Glomerular visceral epithelial cell (primary cell): ENCODE measurements at regions not wholly inside any gene's neighbourhood (a gene's known extent, or its start where the extent isn't known, plus 50 kb on each side); places are given as distances from the start of the nearest gene placed in this dataset.

Source experiments
- DNase-seq: peaks from one replicate; pipeline ENCODE4 v3.0.0-alpha.2; 2016; ENCODE audit errors: extremely low spot score

DNA sequence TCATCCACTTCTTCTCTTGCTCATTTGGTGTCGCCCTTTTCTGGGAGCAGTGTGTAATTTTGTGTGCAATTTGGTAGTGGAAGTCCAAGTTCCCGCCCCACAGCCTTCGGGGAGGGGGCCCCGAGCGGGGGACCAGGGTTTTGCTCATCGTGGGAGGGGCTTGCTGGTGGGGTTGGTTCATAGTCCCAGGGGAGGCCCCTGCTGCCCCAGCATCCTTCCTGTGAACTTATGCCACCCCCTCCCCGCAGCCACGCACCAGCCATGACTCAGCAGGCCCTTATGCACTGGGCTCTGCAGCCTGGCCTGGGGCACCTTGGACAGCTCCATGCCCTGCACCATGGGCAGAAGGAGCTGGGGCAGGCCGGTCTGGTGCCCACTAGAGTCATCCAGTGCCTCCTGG, 1183.6 kb downstream of the BRD1 start:
- no peak for DNase-seq

DNA sequence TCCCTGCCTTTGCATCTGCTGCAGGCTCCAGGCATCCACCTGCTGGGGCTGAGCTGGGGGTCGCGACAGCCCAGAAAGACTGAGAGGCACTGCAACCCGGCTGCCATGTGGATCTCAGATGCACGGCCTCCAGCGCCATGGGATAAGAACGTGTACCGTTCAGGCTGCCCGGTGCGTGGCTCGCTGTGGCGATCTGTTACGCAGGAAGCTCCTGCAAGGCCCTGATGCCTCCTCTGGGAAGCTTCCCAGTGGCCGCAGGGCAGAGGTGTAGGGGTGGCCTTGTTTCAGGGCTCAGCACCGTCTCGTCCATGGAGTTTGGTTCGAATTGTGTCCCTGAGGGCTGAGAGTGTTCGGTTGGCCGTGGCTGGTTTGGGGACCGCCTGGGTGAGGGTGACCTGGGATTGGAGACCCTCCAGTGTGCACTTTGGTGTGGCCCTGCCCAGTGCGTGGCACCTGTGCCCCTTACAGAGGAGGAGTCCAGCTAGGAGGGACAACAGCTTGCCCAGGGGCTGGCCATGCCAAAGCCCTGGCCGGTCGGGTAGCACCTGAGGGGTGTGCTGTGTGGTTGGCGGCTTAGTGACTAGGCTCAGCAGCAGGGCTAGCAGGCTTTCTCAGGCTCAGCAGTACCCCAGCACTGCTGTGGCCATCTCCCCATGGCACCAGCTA, 1184.5 kb downstream of the BRD1 start:
- no peak for DNase-seq

DNA sequence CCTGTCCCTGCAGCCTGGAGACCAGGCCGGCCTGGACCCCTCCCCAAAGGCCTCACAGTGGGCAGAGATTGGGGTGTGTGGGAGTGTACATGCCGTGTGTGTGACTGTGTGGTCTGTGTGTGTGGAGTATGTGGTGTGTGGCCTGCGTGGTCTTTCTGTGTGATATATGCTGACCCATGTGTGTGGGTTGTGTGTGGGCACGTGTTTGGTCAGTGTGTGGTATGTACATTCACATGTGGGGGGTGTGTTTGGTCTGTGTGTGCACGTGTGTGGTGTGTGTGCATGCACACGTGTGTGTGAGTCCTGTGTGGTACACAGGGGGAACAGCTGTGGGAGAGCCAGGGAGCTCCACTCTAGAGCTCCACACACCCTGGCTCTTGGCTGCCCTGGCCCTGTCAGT, 1185.1 kb downstream of the BRD1 start:
- no peak for DNase-seq

DNA sequence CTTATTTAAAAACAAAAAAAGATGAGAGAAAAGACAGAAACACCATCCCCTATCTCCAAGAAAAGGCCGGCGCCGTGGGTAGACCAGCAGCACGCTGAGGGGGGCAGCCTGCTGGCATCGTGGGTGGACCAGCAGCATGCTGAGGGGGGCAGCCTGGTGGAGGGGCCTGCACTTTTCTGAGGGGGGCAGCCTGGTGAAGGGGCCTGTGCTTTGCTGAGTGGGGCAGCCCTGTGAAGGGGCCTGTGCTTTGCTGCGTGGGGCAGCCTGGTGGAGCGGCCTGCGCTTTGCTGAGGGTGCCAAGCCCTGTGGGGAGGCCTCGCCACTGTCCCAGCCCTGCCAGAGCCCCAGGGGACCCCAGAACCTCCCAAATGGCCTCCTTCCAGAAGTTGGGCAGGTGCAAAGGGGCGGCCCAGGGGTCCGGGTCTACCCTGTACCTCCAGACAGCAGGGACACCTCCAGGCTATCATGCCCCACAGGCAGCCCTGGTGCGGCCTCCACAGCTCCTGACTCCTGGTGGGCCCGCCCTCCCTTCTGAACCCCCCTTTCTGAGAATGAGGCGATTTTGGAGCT, 1185.7 kb downstream of the BRD1 start:
- DNase-seq = no peak

DNA sequence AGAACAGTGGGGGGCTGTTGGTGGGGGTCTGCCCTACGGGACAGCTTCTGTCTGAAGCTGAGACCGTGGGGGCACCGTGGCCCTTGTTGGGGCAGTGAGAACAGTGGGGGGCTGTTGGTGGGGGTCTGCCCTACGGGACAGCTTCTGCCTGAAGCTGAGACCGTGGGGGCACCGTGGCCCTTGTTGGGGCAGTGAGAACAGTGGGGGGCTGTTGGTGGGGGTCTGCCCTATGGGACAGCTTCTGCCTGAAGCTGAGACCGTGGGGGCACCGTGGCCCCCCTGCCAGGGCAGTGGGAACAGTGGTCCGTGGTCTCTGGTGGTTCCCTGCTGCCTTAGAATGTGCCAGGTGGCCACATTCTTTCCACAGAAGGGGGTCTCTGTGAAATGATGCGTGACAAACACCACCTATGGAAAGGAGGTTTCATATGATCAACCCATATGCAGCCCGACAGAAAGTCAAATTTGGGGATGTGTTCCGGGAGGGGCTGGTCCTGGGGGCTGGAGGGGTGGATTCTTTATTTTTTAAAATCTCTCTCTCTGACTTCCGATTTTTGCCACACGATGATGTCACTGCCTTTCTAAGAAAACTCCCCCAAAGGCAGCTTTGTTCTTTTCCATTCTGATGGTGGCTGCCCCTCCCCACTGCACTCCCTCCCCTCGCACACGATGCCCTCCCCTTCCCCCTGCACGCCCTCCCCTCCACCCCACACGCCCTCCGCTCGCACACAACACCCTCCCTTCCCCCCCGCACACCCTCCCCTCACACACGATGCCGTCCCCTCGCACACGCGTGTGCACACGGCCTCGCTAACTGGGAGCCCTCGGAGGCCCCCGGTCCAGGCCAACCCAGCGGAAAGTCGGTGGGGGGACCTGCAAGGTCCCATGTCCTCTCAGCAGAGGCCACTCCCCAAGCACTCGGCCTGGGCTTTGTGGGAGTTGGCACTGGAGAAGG, 1186.5 kb downstream of the BRD1 start:
- DNase-seq = no peak

DNA sequence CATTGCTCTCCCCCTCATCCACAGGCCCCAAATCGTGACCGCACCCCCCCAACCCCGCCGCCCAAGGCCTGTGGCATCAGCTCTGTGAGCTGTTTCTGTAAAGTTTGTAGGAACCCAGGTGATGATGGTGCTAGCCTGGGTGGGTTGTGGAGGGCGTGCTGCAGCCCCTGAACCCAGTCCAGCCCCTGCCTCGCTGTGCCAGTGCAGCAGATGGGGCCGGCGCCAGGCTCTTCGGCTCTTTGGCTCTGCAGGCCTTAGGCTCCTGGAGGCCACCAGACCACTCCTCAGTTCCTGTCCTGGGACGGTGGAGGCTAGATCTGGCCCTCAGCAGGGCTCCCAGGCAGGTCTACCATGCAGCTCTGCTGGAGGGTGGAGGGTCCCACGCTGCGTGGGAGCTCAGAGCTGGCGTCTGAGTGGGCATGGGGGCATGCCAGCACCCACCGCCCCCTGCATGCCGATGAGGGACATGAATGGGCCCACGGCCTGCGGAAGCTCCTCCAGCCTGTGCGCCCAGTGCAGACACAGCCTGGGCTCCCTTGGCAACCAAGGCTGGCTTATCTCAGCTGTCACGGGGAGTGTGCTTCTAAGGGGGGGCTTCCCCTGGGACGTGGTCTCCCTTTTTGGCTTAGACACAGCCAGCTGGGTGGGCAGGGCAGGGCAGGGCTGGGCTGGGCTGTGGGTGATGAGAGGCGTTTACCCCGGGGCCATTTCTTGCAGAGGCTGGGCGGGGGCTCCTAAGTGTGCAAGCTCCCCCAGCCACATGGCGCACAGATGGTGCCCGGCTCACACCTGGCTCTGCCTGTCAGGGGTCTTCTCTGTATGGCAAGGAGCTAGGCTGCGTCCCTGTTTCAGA, 1187.6 kb downstream of the BRD1 start:
- no peak for DNase-seq

DNA sequence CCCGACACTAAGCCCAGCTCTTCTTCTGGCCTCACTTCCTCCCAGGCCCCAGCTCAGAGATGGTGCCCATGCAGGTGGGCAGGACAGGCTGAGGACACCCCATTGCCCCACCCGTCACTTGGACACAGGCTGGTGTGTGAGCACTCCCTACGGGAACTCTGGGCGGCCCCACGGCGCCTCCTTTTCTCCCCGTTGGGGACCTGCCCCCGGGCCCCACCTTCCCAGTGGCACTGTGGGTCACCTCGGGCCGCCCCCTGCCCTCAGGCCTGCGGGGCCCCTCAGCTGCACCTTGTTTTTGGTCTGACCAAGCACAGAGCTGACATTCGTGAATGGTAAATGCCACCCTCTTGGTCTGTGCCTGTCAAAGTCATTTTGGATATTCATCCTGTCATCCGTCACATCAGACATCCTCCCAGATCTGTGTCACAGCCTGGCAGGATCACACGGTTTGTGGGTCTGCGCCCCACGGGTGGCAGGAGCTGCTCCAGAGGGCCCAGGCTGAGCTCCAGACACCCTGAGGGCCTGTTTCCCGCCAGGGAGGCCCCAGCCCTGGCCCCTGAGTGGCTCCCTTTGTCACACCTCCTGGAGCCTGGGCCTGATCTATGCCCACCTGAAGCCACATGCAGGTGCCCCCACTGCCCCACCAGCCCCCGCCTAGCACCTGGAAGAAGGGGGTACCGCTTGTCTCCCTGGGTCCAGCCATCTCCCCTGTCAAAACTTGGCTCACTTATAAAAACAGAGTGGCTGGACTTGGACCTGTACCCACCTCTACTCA, 1188.5 kb downstream of the BRD1 start:
- no peak for DNase-seq

DNA sequence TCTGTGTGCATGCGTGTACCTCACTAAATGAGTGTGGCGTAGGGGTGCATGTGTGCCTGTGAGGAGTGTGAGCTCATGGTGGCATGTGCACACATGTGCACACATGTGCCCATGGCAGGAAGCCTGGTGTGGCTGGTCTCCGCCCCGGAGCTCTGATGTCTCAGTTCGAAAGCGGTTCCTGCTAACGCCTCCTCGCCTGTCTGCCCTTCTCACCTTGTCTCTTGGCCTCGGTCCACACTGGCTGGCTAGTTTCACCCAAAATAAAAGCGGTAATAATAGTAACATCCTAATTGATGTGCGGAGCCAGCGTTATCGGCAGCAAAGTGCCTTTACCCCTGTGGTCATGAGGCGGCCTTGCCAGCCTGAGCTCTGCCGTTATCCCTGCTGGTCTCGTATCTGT, 1190.4 kb downstream of the BRD1 start:
- DNase-seq = no peak

DNA sequence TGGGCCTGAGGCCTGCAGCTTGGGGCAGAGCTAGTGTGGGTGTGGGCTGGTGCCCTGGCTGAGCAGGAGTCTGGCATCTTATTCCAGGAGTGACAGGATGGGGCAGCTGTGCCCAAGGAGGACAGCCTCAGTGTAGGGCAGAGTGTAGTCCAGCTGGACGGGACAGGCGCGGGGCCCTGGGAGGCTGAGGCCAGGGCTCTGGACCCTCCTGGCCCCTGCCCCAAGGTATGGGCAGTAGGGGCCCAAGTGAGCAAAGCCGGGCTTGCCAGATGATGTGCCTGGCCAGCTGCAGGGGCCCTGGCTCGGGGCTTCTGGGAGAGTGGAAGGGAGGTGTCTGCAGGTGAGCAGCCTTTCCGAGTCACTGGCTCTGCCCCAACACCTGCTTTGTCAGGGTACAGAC, 1190.9 kb downstream of the BRD1 start:
- no peak for DNase-seq

DNA sequence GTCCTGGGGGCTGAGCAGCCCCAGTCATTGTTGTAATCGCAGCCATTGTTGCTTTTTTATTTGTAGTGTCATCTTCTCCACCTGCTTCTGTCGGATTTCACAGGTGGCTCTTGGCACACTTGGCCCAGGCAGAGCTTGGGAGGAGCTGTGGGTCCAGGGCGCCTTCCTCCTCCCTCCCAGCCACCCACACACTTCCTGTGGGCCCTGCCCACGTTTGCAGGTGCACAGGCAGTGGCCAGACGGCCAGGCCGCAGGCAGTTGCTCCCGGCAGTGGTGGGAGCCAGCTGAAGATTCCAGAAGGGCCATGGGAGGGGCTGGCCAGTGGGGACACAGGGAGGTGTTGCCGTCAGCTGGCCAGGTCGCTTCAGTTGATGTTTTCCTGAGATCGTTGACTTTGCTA, 1191.9 kb downstream of the BRD1 start:
- DNase-seq = no peak

DNA sequence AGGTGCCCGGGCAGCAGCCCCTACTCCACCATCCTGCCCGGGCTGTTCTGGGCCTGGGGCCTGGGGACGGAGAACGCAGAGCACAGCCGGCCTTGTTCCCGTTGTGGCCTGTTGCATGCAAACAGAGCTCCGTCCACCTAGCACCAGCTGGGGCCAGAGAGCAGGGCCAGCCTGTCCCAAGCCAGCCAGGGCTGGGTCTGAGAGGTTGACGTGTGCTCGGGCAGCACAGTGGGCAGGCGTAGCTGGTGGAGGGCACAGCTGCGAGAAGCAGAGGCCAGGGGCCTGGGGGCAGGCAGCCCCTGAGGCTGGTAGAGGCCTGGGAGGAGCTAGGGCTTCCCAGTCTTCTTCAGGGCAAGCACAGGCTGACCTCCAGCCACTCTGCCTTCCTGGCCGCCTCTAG, 1192.6 kb downstream of the BRD1 start:
- DNase-seq = no peak

DNA sequence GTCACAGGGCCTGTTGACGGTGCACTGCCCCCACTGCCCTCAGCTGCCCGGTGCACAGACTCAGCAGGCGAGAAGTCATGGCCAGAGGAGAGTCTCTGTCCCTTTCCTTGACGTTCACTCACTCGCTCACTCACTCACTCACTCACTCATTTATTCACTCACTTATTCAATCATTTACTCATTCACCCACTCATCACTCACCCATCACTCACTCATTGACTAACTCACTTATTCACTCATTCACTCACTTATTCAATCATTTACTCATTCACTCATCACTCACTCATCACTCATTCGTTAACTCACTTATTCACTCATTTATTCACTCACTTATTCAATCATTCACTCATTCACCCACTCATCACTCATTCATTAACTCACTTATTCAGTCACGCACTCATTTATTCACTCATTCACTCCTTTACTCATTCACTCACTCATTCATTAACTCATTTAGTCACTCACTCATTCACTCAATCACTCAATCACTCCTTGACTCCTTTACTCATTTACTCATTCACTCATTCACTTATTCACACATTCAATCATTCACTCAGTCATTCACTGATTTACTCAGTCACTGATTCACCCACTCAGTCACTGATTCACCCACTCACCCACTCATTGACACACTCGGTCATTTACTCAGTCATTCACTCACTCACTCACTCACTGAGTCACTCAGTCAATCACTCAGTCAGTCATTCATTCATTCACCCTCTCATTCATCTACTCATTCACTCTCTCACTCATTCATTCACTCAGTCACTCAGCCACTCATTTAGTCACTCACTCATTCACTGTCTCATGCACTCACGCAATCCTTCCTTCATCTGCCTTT, 1193.5 kb downstream of the BRD1 start:
- DNase-seq = no peak

DNA sequence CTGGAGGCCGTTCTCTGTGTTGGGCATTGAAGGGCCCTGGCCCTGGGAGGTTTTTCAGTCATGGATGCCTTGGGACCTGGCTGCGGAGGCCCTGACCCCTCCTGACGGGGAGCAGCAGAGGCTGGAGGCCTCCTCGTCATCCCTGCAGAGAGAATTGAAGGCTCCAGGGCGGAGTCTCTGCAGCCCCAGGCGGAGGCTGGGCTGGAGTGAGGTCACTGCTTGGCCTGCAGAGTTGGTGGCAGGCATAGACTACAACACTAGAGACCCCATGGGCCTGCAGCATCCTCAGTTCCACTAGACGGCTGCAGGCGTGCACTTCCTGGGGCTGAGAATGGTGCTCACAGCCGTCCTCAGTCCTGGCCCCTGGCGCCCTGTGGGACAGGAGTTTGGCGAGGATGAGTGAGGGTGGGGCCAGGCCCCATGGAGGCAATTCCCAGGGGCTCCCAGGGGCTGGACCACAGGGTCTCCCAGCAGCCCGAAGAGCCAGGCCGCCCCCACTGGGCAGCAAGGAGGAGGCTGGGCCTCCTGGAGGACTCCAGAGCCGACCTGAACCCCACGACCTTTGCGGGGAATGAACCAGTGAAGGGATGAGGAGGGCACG, 1194.9 kb downstream of the BRD1 start:
- DNase-seq = no peak

DNA sequence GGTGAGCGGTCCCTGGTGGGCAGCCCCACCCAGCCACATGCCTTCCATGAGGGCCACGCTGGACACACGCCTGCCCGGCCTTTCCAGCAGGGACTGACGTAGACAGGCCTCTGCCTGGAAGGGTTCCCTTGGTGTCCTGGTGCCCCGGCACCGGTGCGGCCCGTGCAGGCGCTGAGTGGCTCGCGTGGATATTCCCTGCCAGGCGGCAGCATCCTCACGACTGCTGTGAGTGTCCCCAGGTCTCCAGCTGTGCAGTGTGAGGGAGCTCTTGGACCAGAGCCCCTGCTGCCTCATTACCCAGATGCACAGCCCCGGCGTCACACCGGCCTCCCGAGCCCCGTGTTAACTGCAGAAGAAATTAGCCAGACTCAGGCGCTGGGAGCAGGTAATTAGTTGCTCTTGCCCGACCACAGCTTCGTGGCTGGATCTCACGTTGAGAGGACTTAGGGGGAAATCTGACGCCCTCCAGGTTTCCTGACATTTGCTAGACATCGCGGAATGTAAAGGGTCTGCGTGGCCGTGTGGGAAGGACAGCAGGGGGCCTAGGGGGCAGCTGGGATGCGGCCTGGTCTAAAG, 1196.3 kb downstream of the BRD1 start:
- DNase-seq = no peak

DNA sequence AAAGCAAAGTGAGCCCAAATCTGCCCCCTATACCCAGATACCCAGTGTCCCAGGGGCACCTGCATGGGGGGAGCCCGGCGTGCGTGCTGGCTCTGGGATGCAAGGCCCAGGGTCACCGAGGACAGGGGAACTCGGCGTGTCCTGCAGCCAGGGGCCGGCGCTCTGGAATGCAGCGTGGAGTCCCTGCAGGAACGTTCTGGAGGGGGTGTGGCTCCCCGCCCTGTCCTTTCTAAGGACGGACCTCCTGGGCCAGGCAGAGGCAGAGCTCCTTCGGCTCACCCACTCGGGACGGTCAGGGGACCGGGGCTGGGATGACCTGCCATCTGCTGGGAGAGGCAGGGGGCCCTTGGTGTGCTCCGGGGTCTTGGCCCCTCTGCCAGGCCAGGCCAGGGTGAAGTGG, 1196.8 kb downstream of the BRD1 start:
- no peak for DNase-seq

DNA sequence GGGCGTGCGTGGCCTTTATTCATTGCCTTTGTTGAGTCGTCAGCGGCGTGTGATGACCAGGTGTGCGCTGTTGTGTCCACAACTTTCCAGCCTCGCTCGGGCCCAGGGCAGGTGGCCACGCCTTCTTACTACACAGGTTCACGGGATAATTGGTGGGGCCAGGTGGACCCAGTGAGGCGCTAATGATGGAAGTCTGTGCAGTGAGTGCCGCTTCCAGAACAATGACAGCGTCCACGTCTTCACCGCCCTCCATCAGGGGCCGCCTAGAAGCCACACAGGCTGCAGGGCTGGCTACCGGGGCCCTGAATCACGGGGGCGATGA, 1197.3 kb downstream of the BRD1 start:
- no peak for DNase-seq

DNA sequence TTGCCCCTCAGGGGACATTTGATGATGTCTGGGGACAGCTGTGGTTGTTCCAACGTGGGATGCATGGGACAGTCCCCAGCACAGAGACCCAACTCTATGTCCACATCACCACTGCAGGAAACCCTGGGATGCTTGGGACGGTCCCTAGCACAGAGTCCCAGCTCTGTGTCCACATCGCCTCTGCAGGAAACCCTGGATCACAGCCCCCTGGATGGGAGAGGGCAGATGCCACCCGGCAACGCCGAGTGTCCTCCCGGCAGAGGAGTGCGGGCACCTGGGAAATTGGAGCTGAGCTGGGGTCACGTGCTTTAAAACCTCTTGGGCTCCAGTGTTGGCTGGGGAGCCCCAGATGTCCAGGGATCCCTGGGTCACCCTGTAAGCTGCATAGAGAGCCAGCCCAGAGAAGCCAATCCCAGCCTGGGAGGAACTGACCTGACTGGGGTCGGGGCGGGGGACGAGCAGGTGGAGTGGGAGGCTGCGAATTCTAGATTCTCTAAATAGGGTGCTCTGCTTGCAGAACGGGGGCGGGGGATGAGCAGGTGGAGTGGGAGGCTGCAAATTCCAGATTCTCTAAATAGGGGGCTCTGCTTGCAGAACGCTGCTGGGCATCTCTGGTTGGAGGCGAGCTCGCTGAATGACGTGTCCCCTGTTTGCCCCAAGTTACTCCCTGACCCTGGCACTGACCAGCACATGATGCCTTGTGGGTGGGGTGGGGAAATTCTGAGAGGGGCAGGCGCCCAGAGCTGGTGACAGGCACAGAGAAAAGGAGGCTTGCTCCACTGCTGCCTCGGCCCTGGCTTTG, 1197.8 kb downstream of the BRD1 start:
- no peak for DNase-seq

DNA sequence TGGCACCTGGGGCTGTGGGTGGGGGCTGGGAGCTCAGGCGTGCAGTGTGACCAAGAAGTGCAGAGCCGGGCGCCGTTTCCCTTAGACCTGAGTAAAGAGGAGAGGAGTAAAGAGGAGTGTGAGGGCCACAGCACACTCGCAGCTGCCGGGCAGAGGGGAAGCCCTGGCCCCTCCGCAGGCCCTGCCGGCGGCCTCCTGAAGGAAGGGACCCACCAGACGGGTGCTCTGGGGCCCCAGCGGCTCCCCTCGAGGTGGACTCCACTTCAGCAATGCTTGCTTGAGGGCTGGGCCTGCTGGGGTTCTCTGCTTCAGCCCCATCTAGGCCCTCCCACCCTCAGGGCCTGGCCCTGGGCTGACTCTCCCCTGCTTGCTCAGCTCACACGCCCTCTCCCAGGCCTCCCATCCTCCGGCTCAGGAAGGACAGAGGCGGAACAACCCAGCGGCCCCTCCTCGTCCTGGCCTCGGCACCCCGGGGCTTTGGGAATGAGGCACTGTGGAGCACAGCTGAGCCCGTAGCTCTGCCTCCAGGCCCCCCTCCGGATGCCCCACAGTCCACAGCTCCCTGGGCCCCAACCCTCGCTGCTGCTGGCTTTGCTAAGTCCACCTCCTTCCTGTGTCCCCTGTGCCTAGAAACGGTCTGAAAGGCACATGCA, 1198.7 kb downstream of the BRD1 start:
- DNase-seq = no peak
